ENCODE measurements at regions not wholly inside any gene's neighbourhood (a gene's known extent, or its start where the extent isn't known, plus 50 kb on each side); places are given as distances from the start of the nearest gene placed in this dataset.

DNA sequence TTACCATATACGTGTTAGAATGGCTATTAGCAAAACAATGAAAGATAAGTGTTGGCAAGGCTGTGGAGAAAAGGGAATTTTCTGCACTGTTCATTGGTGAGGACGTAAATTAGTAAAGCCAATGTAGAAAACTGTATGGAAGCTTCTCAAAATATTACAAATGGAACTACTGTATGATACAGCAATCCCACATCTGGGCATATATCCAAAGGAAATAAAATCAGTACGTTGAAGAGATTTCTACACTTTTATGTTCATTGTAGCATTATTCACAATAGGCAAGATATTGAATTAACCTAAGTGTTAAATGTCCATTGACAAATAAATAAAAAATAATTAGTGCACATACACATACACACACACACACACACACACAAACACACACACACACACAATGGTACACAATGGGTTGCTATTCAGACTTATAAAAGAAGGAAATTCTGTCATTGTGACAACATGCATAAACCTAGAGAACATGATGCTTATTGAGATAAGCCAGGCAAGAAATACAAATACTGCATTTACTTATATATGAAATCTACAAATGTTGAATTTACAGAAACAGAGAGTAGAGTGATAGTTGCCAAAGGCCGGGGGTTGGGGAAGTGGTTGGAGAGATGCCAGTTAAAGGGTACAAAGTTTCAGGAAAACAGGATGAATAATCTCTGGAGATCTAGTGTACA, 565.8 kb upstream of the LRRC4C start:
- no peaks in the 10 kb centered on the region for H3K27me3 ChIP-seq
- H3K4me1 ChIP-seq (ENCODE audit: low read depth), result peaks cover 4% of the 10 kb centered on the region
- no peak overlapping the region for H3K27ac ChIP-seq
- H3K36me3 ChIP-seq, result no peaks in the 10 kb centered on the region
- TF ChIP-seq, protein P1, sequence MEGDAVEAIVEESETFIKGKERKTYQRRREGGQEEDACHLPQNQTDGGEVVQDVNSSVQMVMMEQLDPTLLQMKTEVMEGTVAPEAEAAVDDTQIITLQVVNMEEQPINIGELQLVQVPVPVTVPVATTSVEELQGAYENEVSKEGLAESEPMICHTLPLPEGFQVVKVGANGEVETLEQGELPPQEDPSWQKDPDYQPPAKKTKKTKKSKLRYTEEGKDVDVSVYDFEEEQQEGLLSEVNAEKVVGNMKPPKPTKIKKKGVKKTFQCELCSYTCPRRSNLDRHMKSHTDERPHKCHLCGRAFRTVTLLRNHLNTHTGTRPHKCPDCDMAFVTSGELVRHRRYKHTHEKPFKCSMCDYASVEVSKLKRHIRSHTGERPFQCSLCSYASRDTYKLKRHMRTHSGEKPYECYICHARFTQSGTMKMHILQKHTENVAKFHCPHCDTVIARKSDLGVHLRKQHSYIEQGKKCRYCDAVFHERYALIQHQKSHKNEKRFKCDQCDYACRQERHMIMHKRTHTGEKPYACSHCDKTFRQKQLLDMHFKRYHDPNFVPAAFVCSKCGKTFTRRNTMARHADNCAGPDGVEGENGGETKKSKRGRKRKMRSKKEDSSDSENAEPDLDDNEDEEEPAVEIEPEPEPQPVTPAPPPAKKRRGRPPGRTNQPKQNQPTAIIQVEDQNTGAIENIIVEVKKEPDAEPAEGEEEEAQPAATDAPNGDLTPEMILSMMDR (IDR thresholded peaks at IDR 0.05; ENCODE audit: low read depth, low read length), result no peak
- no peaks in the 10 kb centered on the region for H3K9me3 ChIP-seq (ENCODE audit: low read depth)
- no peak overlapping the region for H3K4me3 ChIP-seq
- peak in 1 of 2 donors; percentile 32 for DNase-seq (ENCODE audit: low read depth in 1 of 2, low spot score in 1 of 2)

DNA sequence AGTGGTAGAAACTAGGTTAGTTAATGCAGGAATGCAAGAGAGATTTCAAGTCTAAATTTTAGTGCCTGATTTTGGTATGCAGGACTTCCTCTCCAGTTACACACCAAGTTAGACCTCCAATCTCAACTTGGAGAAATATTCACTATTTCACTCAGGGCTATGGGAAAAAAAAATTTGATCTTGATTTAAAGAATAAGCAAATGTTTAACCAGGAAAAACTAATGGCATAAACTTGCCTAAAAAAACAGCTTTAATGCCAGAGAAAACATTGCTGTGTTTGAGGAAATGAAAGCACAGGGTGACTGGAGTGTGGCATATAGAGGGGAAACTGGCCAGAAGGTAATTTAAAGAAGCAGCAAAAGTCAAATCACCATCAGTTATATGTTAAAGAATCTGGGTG, 575.4 kb upstream of the LRRC4C start:
- no peaks in the 10 kb centered on the region for H3K27me3 ChIP-seq
- TF ChIP-seq, protein P1 (IDR thresholded peaks at IDR 0.05; ENCODE audit: low read depth, low read length), result no peak
- no peaks in the 10 kb centered on the region for H3K9me3 ChIP-seq (ENCODE audit: low read depth)
- H3K4me1 ChIP-seq (ENCODE audit: low read depth), result no peaks in the 10 kb centered on the region
- H3K36me3 ChIP-seq, result no peaks in the 10 kb centered on the region
- no peak overlapping the region for H3K27ac ChIP-seq
- no peak for DNase-seq (ENCODE audit: low read depth in 1 of 2, low spot score in 1 of 2)
- H3K4me3 ChIP-seq, result no peak overlapping the region

DNA sequence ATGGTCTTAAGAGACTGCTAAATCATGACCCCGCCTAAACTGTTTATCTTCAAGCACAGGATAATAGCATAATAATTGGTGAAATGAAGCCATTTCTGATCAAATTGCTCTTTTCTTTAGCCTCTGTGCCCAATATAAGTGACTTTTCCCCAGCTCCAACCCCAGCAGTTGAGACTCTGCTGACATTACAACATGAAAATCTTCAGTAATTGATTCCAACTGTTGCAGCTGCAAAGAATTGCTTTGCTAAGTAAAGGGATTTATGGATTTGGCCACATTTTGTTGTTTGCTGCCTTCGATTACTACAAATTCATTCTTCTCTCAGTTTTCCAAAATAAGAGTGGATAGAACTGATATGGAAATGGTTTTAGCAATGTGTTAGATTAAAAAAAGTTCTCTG, 576.7 kb upstream of the LRRC4C start:
- Histone ChIP-seq H3K4me1 (ENCODE audit: low read depth) (no peaks in the 10 kb centered on the region), H3K27ac (no peak overlapping the region), H3K27me3 (no peaks in the 10 kb centered on the region), H3K9me3 (ENCODE audit: low read depth) (no peaks in the 10 kb centered on the region), H3K4me3 (no peak overlapping the region), H3K36me3 (no peaks in the 10 kb centered on the region)
- DNase-seq (ENCODE audit: low read depth in 1 of 2, low spot score in 1 of 2), result no peak
- TF ChIP-seq, protein P1 (IDR thresholded peaks at IDR 0.05; ENCODE audit: low read depth, low read length), result no peak

DNA sequence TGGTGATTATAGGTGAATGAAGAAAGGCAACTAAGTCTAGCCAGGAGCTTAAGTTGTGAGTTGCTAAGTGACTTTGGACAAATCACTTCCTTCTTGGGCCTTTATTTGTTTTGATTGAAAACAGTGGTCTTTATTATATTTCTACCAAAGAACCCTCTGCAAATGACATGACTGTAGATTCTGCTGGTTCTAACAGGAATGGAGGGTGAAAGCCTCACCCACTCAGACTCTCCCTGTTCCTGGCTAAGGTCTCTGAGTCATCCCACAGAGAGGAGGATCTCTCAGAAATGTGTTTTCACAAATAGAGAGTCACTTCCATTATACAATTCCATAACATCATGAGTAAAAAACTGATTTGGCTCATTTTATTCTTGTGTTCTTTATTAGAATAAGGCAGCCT, 583.9 kb upstream of the LRRC4C start:
- no peak overlapping the region for H3K4me3 ChIP-seq
- peak in 1 of 2 donors; percentile 2 for DNase-seq (ENCODE audit: low read depth in 1 of 2, low spot score in 1 of 2)
- H3K27me3 ChIP-seq, result no peaks in the 10 kb centered on the region
- TF ChIP-seq, protein P1 (IDR thresholded peaks at IDR 0.05; ENCODE audit: low read depth, low read length), result no peak
- H3K4me1 ChIP-seq (ENCODE audit: low read depth), result no peaks in the 10 kb centered on the region
- H3K9me3 ChIP-seq (ENCODE audit: low read depth), result no peaks in the 10 kb centered on the region
- H3K27ac ChIP-seq, result no peak overlapping the region
- no peaks in the 10 kb centered on the region for H3K36me3 ChIP-seq

DNA sequence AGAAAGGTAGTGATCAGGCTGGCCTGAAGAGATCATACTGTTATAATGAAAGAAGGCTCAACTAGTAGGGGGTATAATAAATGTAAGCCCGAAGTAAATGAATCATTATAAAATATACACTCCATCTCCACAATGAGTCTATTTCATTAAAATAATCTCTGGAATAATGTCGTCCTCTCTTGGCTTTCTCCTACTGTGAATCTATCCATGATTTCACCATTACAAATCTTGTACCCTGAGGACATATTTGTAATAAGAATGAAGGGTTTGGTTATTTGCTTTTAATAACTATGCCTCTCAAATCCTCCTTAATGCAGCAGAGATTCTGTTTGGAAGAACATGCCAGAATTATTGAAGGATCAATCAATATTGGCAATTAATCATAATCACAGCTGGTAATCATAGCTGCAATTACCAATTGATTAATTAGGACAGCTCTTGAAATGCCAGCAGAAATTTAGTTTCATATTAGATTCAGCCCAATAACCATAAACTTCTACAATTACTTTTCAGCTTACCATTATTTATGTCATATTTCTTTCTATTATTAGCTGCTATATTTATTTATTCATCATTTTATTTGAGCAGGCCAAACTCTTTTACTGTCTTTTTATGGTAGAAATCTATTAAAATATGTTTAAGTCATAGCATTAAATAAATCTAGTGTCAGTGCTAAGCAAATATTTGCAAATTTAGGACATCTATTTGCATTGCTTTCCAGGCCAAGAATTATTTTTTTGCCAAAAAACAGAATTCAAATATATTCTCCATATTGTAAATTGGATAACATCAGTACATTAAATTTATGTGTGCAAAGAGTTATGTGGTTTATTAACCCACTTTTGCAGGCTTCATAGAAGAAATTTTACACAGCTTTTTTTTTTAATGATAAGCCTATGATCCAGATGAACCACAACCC, 588.4 kb upstream of the LRRC4C start:
- no peak overlapping the region for H3K4me3 ChIP-seq
- no peaks in the 10 kb centered on the region for H3K36me3 ChIP-seq
- H3K27ac ChIP-seq, result no peak overlapping the region
- no peaks in the 10 kb centered on the region for H3K27me3 ChIP-seq
- TF ChIP-seq, protein P1 (IDR thresholded peaks at IDR 0.05; ENCODE audit: low read depth, low read length), result no peak
- no peak for DNase-seq (ENCODE audit: low read depth in 1 of 2, low spot score in 1 of 2)
- no peaks in the 10 kb centered on the region for H3K4me1 ChIP-seq (ENCODE audit: low read depth)
- H3K9me3 ChIP-seq (ENCODE audit: low read depth), result no peaks in the 10 kb centered on the region

Measured in cardiac muscle cell (in vitro differentiated cells and primary cell).